Endodermal cell (in vitro differentiated cells): ENCODE measurements at regions not wholly inside any gene's neighbourhood (a gene's known extent, or its start where the extent isn't known, plus 50 kb on each side); places are given as distances from the start of the nearest gene placed in this dataset.

Source experiments
- DNase-seq: peaks from one replicate; pipeline ENCODE4 v3.0.0-alpha.2; 2017
- H3K27ac ChIP-seq: 2 replicates; pipeline ENCODE4 v1.5.1; 2013; ENCODE audit warnings: mild to moderate bottlenecking, low read depth, low read length, moderate library complexity
- H3K27me3 ChIP-seq: 2 replicates; pipeline ENCODE4 v1.6.1; 2013; ENCODE audit warnings: mild to moderate bottlenecking, low read length, moderate library complexity; ENCODE audit not compliant: insufficient read depth, control insufficient read depth, poor library complexity, severe bottlenecking
- H3K36me3 ChIP-seq: 2 replicates; pipeline ENCODE4 v1.7.0; 2013; ENCODE audit warnings: mild to moderate bottlenecking, low read length, moderate library complexity; ENCODE audit not compliant: control insufficient read depth, insufficient read depth
- H3K4me1 ChIP-seq: one replicate; pipeline ENCODE4 v1.7.0; 2013; ENCODE audit warnings: low read length; ENCODE audit not compliant: control insufficient read depth, insufficient read depth
- H3K4me3 ChIP-seq: 2 replicates; pipeline ENCODE4 v1.5.1; 2013; ENCODE audit warnings: mild to moderate bottlenecking, low read length, moderate library complexity
- H3K9ac ChIP-seq: 2 replicates; pipeline ENCODE4 v1.6.1; 2013; ENCODE audit warnings: mild to moderate bottlenecking, low read length, moderate library complexity; ENCODE audit not compliant: poor library complexity, severe bottlenecking; ENCODE audit errors: extremely low read depth
- H3K9me3 ChIP-seq: 2 replicates; pipeline ENCODE4 v1.6.1; 2013; ENCODE audit warnings: mild to moderate bottlenecking, low read length, moderate library complexity; ENCODE audit not compliant: control insufficient read depth
- H3K27ac Mint-ChIP-seq: 2 replicates; pipeline ENCODE4 v1.8.0; 2020; ENCODE audit warnings: mixed read lengths
- H3K27me3 Mint-ChIP-seq: 2 replicates; pipeline ENCODE4 v1.8.0; 2021; ENCODE audit warnings: mild to moderate bottlenecking, mixed read lengths; ENCODE audit not compliant: insufficient read depth
- H3K36me3 Mint-ChIP-seq: 2 replicates; pipeline ENCODE4 v1.8.0; 2020; ENCODE audit warnings: low read depth, mixed read lengths
- H3K4me1 Mint-ChIP-seq: 2 replicates; pipeline ENCODE4 v1.8.0; 2020; ENCODE audit warnings: mixed read lengths
- H3K4me3 Mint-ChIP-seq: 2 replicates; pipeline ENCODE4 v1.8.0; 2020; ENCODE audit warnings: mild to moderate bottlenecking, moderate library complexity, mixed read lengths
- H3K9me3 Mint-ChIP-seq: 2 replicates; pipeline ENCODE4 v1.8.0; 2020; ENCODE audit warnings: mild to moderate bottlenecking, mixed read lengths
- CTCF ChIP-seq: fragments of 200-600 bp; sonication (generic); conservative IDR thresholded peaks from 2 replicates; pipeline ENCODE4 v1.5.0; 2021; ENCODE audit warnings: antibody characterized with exemption, mild to moderate bottlenecking
- WGBS, 2 experiments: methylation state at CpG; one replicate each; pipeline versions ENCODE4 v1.1.5 to v1.1.7; 2013; ENCODE audit warnings: missing lambda C conversion rate in 2 of 2, mixed read lengths in 1 of 2; ENCODE audit not compliant: insufficient coverage in 1 of 2, insufficient read length in 1 of 2; 5-methylcytosine and 5-hydroxymethylcytosine counted together

GRCh38 chr9:92176068-92176799 lies 61.0 kb upstream of the SPTLC1 start:
- peaks cover 6% of the 10 kb centered on the region for H3K4me1 Mint-ChIP-seq
- peaks cover 3% of the 10 kb centered on the region for H3K4me1 ChIP-seq

DNA sequence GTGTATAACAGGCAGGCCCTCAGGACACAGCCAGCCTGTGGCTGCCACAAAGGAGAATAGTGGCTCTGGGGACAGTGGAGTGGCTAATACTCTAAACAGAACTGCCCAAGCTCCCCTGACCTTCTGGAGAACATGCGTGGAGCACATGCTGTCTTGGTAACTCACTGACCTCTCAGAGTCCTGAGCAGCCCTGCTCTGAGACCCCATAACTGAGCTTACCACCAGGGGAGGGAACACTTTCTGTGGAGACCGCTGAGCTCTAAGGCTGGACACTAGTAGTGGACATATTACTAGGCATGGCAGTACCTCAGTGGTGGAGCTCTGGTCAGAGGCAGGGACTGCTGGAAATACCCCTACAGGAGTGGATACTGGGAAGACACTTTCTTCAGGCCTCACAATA lies 60.2 kb upstream of the SPTLC1 start:
- Mint-ChIP-seq H3K27me3 (peaks cover 10% of the 10 kb centered on the region), H3K27ac (no peak overlapping the region), H3K4me3 (no peak overlapping the region), H3K9me3 (peaks cover 13% of the 10 kb centered on the region), H3K4me1 (no peaks in the 10 kb centered on the region), H3K36me3 (no peaks in the 10 kb centered on the region)
- no peaks in the 10 kb centered on the region for H3K27me3 ChIP-seq
- H3K4me1 ChIP-seq: no peaks in the 10 kb centered on the region
- H3K27ac ChIP-seq: no peak overlapping the region
- peaks cover 11% of the 10 kb centered on the region for H3K9me3 ChIP-seq
- no peak for DNase-seq
- 91 to 100% methylated on average over 1 to 2 of the region's 2 CpGs for WGBS, 2 experiments
- no peak overlapping the region for H3K9ac ChIP-seq
- H3K36me3 ChIP-seq: no peaks in the 10 kb centered on the region
- H3K4me3 ChIP-seq: no peak overlapping the region
- no peak for TF ChIP-seq CTCF

More at GRCh38 chr9:92176068-92176799, 61.0 kb upstream of the SPTLC1 start:
- WGBS, 2 experiments: 84 to 97% methylated on average over 7 to 9 of the region's 9 CpGs
- H3K36me3 Mint-ChIP-seq: no peaks in the 10 kb centered on the region
- peak; percentile 63 for DNase-seq
- no peak overlapping the region for H3K27ac Mint-ChIP-seq
- H3K9me3 ChIP-seq: peaks cover 11% of the 10 kb centered on the region
- peaks cover 18% of the 10 kb centered on the region for H3K9me3 Mint-ChIP-seq
- no peaks in the 10 kb centered on the region for H3K36me3 ChIP-seq
- no peak overlapping the region for H3K27ac ChIP-seq
- H3K9ac ChIP-seq: no peak overlapping the region
- no peak overlapping the region for H3K4me3 Mint-ChIP-seq
- no peaks in the 10 kb centered on the region for H3K27me3 ChIP-seq
- peak; percentile 70 for TF ChIP-seq CTCF
- H3K27me3 Mint-ChIP-seq: peaks cover 10% of the 10 kb centered on the region
- H3K4me3 ChIP-seq: no peak overlapping the region

DNA sequence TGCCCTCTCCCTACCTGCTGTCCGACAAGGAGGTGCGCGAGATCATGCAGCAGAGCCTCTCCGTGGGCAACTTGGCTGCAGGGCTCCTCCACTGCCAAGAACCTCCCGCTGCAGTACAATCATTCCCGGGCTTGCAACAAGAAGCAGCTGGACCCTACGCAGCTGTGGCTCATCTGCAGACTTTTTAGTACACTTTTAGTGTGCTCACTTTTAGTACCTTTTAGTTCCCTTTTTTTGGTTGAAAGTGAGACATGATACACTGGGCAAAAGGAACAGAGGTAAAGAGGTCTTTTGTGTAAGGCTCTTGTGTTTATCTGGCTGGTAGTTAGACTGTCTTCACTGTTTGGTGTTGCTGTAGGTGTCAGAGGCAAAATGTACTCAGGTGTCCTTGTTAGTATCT lies 58.1 kb upstream of the SPTLC1 start:
- no peak for DNase-seq
- TF ChIP-seq CTCF: no peak
- peaks cover 10% of the 10 kb centered on the region for H3K27me3 Mint-ChIP-seq

More for the DNA sequence above, 58.1 kb upstream of the SPTLC1 start:
- 89 to 93% methylated on average over 7 of the region's 7 CpGs for WGBS, 2 experiments
- H3K36me3 Mint-ChIP-seq: no peaks in the 10 kb centered on the region
- no peaks in the 10 kb centered on the region for H3K4me1 Mint-ChIP-seq
- no peak overlapping the region for H3K4me3 ChIP-seq
- peaks cover 13% of the 10 kb centered on the region for H3K9me3 Mint-ChIP-seq
- no peak overlapping the region for H3K4me3 Mint-ChIP-seq
- no peaks in the 10 kb centered on the region for H3K27me3 ChIP-seq
- H3K4me1 ChIP-seq: no peaks in the 10 kb centered on the region
- no peak overlapping the region for H3K27ac Mint-ChIP-seq
- H3K9me3 ChIP-seq: peaks cover 11% of the 10 kb centered on the region
- no peak overlapping the region for H3K9ac ChIP-seq
- H3K36me3 ChIP-seq: no peaks in the 10 kb centered on the region
- H3K27ac ChIP-seq: no peak overlapping the region
